Umbilical cord (tissue), 1 donor: ENCODE measurements at regions not wholly inside any gene's neighbourhood (a gene's known extent, or its start where the extent isn't known, plus 50 kb on each side); places are given as distances from the start of the nearest gene placed in this dataset.
"Not testable (repeated sequence)": the region's sequence is repeated elsewhere in the genome, so short reads cannot be mapped to it uniquely, and the experiment has no call there.

Source experiments
- DNase-seq: peaks from one replicate; pipeline ENCODE4 v3.0.0-alpha.2; 2015; ENCODE audit warnings: low spot score

- no peak for DNase-seq
Measured at GRCh38 chr3:28033059-28033784, 208.2 kb upstream of the CMC1 start.

GRCh38 chr3:28036599-28037575, 204.5 kb upstream of the CMC1 start:
- no peak for DNase-seq

GRCh38 chr3:28039234-28039633, 202.2 kb upstream of the CMC1 start:
- DNase-seq = no peak

GRCh38 chr3:28039829-28040228, 201.6 kb upstream of the CMC1 start:
- no peak for DNase-seq

- no peak for DNase-seq
Measured at GRCh38 chr3:28042095-28042635, 199.3 kb upstream of the CMC1 start.

GRCh38 chr3:28042707-28043106, 198.7 kb upstream of the CMC1 start:
- no peak for DNase-seq

GRCh38 chr3:28050120-28050519, 191.3 kb upstream of the CMC1 start:
- DNase-seq = no peak

GRCh38 chr3:28050885-28051284, 190.5 kb upstream of the CMC1 start:
- DNase-seq = no peak

- DNase-seq = peak; percentile 24
Measured at GRCh38 chr3:28053759-28054158, 187.7 kb upstream of the CMC1 start.

- DNase-seq = no peak
Measured at GRCh38 chr3:28056806-28057205, 184.6 kb upstream of the CMC1 start.

GRCh38 chr3:28057539-28057938, 183.9 kb upstream of the CMC1 start:
- no peak for DNase-seq

GRCh38 chr3:28059199-28059598, 182.2 kb upstream of the CMC1 start:
- not testable (repeated sequence) for DNase-seq

GRCh38 chr3:28066020-28066419, 175.4 kb upstream of the CMC1 start:
- DNase-seq = no peak

GRCh38 chr3:28067014-28067413, 174.4 kb upstream of the CMC1 start:
- no peak for DNase-seq

- DNase-seq = no peak
Measured at GRCh38 chr3:28068342-28068741, 173.1 kb upstream of the CMC1 start.

GRCh38 chr3:28069438-28069837, 172.0 kb upstream of the CMC1 start:
- DNase-seq = no peak

- DNase-seq = no peak
Measured at GRCh38 chr3:28076246-28076645, 165.2 kb upstream of the CMC1 start.

GRCh38 chr3:28077572-28077971, 163.8 kb upstream of the CMC1 start:
- no peak for DNase-seq

- no peak for DNase-seq
Measured at GRCh38 chr3:28078536-28078935, 162.9 kb upstream of the CMC1 start.

GRCh38 chr3:28080716-28081115, 160.7 kb upstream of the CMC1 start:
- no peak for DNase-seq

GRCh38 chr3:28081533-28081947, 159.9 kb upstream of the CMC1 start:
- no peak for DNase-seq

- DNase-seq = no peak
Measured at GRCh38 chr3:28087591-28087990, 153.8 kb upstream of the CMC1 start.
